Glomerular visceral epithelial cell (primary cell): ENCODE measurements at regions not wholly inside any gene's neighbourhood (a gene's known extent, or its start where the extent isn't known, plus 50 kb on each side); places are given as distances from the start of the nearest gene placed in this dataset.
A peak's percentile ranks its signal among the peaks of the same experiment; 100 is the strongest.

Source experiments
- DNase-seq: peaks from one replicate; pipeline ENCODE4 v3.0.0-alpha.2; 2016; ENCODE audit errors: extremely low spot score

DNA sequence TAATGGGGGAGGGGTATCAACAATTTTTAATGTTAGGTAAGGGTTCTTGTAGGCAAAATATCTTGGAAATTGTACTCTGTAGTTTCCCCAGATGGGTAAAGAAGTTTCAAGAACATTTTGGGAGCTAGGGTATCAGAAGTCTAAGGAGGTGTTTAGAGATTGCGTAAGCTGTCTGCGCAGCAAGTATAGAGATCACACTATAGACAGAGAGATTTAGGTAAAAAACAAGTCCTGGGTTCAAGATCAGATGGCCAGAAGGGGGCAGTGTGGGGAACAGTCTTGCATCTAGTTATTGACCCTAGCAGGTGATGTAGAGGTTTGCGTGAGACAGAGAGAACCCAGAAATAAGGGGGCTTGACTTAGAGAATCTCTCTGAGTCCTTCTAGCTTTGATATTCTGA lies 80.8 kb downstream of the S1PR1 start:
- no peak for DNase-seq

DNA sequence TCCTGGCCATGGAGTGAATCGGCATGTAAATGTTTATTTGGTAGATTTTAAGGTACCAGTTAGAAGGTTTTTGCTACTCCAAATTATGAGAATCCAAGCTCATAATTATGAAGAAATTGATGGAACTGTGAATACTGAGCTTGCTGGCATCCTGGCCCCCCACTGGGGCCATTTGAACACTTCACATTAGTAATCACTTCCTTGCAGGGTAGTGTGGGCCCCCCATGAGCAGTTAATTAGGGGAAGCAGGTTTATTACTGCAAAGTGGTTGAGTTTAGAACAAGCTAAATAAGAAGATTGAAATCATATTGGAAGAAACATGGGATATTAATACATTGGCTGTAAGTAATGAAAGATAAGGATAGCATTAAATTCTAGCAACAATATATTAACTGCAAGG lies 86.7 kb downstream of the S1PR1 start:
- DNase-seq: no peak

- no peak for DNase-seq
These were observed 88.3 kb downstream of the S1PR1 start for GRCh38 chr1:101325144-101325543.

- DNase-seq: peak; percentile 5
These were observed 93.8 kb downstream of the S1PR1 start for GRCh38 chr1:101330427-101331130.

- DNase-seq: no peak
These were observed 95.0 kb downstream of the S1PR1 start for GRCh38 chr1:101331794-101332193.

- DNase-seq: no peak
These were observed 95.8 kb downstream of the S1PR1 start for GRCh38 chr1:101332633-101333032.

DNA sequence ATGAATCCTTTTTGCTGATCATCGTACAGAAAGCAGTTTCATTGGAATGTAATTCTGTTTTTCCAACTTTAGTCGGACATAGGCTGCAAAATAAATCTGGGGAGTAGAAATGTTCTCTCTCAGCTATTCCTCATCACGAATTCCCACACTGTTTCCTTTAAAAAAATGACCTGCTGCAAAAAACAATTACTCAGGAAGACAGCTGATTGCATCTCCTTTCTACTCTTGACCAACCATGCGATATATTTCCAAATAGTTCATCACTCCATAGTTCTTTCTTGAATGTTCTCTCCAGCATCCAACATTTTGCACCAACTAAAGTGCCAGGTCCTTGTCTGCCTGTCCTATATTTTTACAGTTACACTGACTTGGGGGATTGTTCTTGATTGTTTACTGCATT lies 96.4 kb downstream of the S1PR1 start:
- no peak for DNase-seq

GRCh38 chr1:101337968-101338367 lies 101.1 kb downstream of the S1PR1 start:
- DNase-seq: no peak

GRCh38 chr1:101338714-101339430 lies 102.1 kb downstream of the S1PR1 start:
- DNase-seq: no peak

- no peak for DNase-seq
These were observed 107.9 kb downstream of the S1PR1 start for GRCh38 chr1:101344745-101345144.

- no peak for DNase-seq
These were observed 109.6 kb downstream of the S1PR1 start for GRCh38 chr1:101346419-101346818.

DNA sequence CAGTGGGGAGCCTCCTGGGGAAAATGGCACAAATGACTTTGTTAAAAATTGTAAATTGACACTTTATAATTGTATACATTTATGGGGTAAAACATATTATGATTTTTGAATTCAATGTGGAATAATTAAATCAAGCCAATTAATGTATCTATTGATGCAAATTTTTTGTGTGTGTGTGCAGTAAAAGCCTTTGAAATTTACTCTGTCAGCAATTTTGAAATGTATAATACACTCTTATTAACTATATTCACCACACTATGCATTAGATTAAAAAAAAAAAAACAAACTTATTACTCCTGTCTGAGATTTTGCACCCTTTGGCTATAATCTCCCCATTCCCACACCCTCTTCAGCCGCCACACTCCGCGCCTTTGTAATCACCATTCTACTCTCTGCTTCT lies 119.2 kb downstream of the S1PR1 start:
- DNase-seq: no peak

GRCh38 chr1:101356604-101357443 lies 120.0 kb downstream of the S1PR1 start:
- DNase-seq: no peak

DNA sequence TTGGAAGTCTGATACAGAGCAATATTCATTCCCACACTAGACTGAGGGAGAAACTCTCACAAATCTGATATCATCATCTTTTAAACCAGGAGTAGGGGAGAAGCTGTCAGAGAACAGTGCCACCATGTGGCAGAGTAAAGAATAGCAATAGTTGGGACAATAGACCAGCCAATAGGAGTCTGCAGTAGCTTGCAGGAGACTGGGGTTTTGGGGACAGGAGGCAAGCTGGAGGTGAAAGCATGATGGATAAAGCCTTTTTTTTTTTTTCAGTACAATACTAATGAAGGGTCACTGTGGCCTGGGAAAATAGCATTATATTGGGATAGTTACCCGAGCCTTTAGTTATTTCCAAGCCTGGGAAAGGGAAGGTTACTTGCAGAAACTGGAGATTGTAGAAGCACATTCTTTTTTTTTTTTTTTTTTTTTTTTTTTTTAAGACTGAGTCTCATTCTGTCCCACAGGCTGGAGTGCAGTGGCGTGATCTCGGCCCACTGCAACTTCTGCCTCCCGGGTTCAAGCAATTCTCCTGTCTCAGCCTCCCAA lies 120.7 kb downstream of the S1PR1 start:
- peak; percentile 83 for DNase-seq

- DNase-seq: no peak
These were observed 123.7 kb downstream of the S1PR1 start for GRCh38 chr1:101360506-101360905.

GRCh38 chr1:101363891-101364318 lies 127.1 kb downstream of the S1PR1 start:
- no peak for DNase-seq

DNA sequence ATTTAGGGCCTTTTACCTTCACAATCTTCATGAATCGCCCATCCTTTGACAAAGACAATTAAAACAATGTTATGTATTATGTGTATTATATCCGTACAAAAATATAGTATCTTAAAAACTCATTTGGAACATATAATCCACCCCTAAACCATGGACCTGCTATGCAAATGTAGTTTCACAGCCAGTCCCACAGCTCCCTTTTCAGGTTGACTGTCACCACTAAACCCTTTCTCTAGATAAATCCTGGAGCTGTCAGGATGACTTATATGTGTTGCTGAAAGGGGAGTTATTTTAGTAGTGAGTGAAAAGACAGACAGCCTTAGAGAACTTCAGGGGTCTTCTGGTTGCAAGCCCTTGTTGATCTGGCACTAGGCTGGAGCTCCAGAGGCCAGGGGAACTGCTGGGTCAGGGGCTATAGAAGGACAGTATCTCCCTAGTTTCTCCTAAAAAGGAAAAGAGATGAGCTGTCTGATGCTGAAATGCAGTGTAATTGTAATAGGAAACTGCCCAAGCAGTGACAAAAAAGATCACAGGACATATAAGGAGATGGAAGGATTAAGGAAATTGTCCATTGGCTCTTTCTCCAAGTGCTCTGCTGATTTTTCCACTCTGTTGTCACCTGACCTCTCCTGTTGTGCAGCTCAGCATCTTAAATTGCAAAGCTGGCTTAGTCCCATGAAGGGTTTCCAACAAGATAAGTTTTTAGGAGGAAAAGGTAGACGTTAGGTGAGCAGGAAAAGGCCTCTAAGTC lies 127.7 kb downstream of the S1PR1 start:
- no peak for DNase-seq

DNA sequence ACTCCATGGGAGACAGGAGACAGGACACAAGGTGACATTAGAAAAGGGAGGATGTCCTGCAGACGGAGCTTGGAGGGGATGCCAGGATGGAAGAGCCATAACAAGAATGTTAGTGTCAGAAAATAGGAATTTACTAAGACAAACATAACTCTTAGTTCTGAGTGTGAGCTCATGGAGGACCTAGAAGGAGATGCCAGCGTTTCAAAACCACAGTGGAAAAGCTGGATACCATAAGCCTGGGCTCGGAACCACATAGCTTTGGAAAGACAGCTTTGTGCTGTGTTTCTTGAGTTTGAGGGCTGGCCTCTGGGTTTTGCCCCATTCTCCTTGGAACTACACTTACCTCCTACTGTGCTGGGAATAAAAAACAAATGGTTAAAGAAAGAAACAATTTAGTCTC lies 128.4 kb downstream of the S1PR1 start:
- DNase-seq: peak; percentile 2

GRCh38 chr1:101365878-101366277 lies 129.1 kb downstream of the S1PR1 start:
- no peak for DNase-seq

GRCh38 chr1:101366513-101367215 lies 129.8 kb downstream of the S1PR1 start:
- DNase-seq: peak; percentile 12

DNA sequence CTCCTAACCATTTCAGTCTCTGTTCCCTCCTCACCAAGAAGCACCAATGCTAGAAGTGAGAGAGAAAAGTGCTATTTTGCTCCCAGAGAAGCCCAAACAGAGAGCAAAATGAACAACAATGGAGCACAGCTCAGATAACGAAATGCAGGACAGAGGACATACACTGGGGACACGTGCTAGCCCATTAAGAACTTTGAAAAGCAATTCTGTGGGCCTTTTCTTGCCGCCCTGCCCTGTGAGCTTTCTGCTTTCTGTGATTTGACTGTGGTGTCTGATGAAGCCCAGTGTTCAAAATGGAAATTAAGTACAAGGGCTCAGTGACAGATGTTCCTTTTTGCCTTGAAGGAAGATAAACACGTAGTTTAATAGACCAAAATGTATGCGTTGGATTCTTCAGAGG lies 130.8 kb downstream of the S1PR1 start:
- DNase-seq: no peak
